Thyroid gland (tissue), 4 donors: ENCODE measurements at regions not wholly inside any gene's neighbourhood (a gene's known extent, or its start where the extent isn't known, plus 50 kb on each side); places are given as distances from the start of the nearest gene placed in this dataset.
A peak's percentile ranks its signal among the peaks of the same experiment; 100 is the strongest.

Experiments
- DNase-seq, 2 donors: peaks; one replicate each; pipeline ENCODE4 v3.0.0-alpha.2; 2019
- H3K27ac ChIP-seq, 3 donors: fragments of 200-600 bp; sonication (generic); 1 replicate in 2 of 3; 2 replicates in 1 of 3; pipeline ENCODE4 v1.5.1; 2016 to 2019; ENCODE audit warnings: mild to moderate bottlenecking in 1 of 3, moderate library complexity in 1 of 3
- H3K27me3 ChIP-seq: fragments of 200-600 bp; sonication (generic); one replicate; pipeline ENCODE4 v1.5.1; 2019
- H3K36me3 ChIP-seq, 2 donors: fragments of 200-600 bp; sonication (generic); one replicate each; pipeline ENCODE4 v1.5.1; 2016 to 2019
- H3K4me1 ChIP-seq, 2 donors: fragments of 200-600 bp; sonication (generic); one replicate each; pipeline ENCODE4 v1.5.1; 2017 to 2019
- H3K4me3 ChIP-seq, 3 donors: fragments of 200-600 bp; sonication (generic); replicated peaks in 1 of 3; 1 replicate in 2 of 3; 2 replicates in 1 of 3; pipeline ENCODE4 v1.5.1; 2016; ENCODE audit warnings: mild to moderate bottlenecking in 1 of 3
- H3K9me3 ChIP-seq: fragments of 200-600 bp; sonication (generic); one replicate; pipeline ENCODE4 v1.5.1; 2017
- POLR2A ChIP-seq, 2 donors: fragments of 450-650 bp; IDR thresholded peaks; one replicate each; pipeline ENCODE4 v1.6.1; 2017; ENCODE audit warnings: antibody characterized with exemption in 2 of 2, mild to moderate bottlenecking in 2 of 2, moderate library complexity in 1 of 2
- WGBS, 2 donors: methylation state at CpG; one replicate each; pipeline ENCODE4 v1.1.5; 2017; 5-methylcytosine and 5-hydroxymethylcytosine counted together
- intact Hi-C: fragments of 100-400 bp; cut with DNase I; formaldehyde crosslinking; loops from one replicate; pipeline ENCODE4 v1.15.1; 2023
- TF ChIP-seq, protein P1 (sequence below), 6 experiments: fragments of 200-600 bp in 3 of 6; fragments of 450-650 bp in 3 of 6; sonication (generic) in 3 of 6; IDR thresholded peaks; one replicate each; pipeline ENCODE4 v1.5.1; 2016 to 2019; ENCODE audit warnings: antibody characterized with exemption in 6 of 6, mild to moderate bottlenecking in 2 of 6, inconsistent platforms in 1 of 6, moderate library complexity in 1 of 6

DNA sequence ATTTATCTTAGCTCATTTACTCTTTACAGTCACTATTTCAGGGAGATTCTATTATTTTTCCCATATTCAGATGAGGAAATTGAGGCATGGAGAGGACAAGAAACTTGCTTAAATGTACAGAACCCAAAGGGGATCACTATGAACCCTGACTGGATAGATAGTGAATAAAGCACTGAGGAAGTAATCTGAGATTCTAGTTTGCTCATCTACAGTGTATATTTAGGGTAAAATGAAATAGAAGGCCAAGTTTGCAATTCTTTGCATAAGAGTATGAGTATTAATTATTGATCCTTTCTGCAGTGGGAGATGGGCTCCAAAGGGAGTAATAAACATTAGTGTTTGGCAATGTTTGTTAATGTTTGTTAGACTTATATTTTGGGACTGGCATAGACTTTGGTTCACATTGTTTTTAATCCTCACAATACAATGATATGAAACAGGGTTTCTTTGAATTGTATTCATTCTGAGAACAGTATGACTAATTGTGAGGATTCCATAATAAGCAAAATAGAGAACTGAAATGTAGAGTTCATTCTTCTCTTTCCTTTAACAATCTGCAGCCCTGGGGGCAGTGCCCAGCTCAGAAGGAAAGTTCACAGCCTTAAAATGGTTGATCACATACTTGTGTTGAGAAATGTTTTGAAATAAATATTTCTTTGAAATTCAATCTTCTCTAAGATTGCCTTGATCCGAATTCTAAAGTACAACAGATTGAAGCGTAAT is 131.0 kb upstream of the ZNF804B start:
- TF ChIP-seq, protein P1, sequence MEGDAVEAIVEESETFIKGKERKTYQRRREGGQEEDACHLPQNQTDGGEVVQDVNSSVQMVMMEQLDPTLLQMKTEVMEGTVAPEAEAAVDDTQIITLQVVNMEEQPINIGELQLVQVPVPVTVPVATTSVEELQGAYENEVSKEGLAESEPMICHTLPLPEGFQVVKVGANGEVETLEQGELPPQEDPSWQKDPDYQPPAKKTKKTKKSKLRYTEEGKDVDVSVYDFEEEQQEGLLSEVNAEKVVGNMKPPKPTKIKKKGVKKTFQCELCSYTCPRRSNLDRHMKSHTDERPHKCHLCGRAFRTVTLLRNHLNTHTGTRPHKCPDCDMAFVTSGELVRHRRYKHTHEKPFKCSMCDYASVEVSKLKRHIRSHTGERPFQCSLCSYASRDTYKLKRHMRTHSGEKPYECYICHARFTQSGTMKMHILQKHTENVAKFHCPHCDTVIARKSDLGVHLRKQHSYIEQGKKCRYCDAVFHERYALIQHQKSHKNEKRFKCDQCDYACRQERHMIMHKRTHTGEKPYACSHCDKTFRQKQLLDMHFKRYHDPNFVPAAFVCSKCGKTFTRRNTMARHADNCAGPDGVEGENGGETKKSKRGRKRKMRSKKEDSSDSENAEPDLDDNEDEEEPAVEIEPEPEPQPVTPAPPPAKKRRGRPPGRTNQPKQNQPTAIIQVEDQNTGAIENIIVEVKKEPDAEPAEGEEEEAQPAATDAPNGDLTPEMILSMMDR (IDR thresholded peaks at IDR 0.05) = no peak
- TF ChIP-seq POLR2A (IDR thresholded peaks at IDR 0.05) = no peak
- DNase-seq = no peak
- H3K27ac ChIP-seq = no peak overlapping the region
- no peaks in the 10 kb centered on the region for H3K36me3 ChIP-seq
- no peaks in the 10 kb centered on the region for H3K27me3 ChIP-seq
- H3K4me3 ChIP-seq = no peak overlapping the region
- intact Hi-C loops = no loop called here
- no peaks in the 10 kb centered on the region for H3K9me3 ChIP-seq
- no peaks in the 10 kb centered on the region for H3K4me1 ChIP-seq
- 92 to 93% methylated on average over 2 of the region's 2 CpGs for WGBS, 2 donors

DNA sequence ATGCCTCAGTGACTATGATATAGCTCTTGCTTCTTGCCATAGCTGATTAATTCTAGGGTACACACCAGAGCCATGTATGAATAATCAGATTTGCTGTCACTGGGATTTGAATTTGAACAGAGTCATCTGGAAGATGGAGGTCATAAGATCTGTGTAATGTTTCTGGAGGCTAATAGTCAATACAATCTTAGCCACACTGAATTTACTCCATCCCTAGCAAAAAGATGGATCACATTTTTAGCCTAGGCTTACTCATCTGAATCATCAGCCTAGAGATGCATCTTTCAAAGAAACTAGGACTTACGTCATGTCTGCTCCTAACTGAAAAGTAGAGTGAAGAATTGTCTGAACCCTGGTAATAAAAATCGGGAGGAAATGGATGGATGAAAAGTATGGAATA is 142.3 kb upstream of the ZNF804B start:
- TF ChIP-seq, protein P1 (IDR thresholded peaks at IDR 0.05) = no peak
- no peak for TF ChIP-seq POLR2A (IDR thresholded peaks at IDR 0.05)
- H3K4me1 ChIP-seq = peaks cover 0 to 4% of the 10 kb centered on the region in 2 donors
- intact Hi-C loops = no loop called here
- no peak overlapping the region for H3K27ac ChIP-seq
- H3K36me3 ChIP-seq = no peaks in the 10 kb centered on the region
- no peak overlapping the region for H3K4me3 ChIP-seq
- DNase-seq = no peak
- H3K9me3 ChIP-seq = no peaks in the 10 kb centered on the region
- no peaks in the 10 kb centered on the region for H3K27me3 ChIP-seq
- WGBS, 2 donors = 96 to 97% methylated on average over 2 of the region's 2 CpGs

DNA sequence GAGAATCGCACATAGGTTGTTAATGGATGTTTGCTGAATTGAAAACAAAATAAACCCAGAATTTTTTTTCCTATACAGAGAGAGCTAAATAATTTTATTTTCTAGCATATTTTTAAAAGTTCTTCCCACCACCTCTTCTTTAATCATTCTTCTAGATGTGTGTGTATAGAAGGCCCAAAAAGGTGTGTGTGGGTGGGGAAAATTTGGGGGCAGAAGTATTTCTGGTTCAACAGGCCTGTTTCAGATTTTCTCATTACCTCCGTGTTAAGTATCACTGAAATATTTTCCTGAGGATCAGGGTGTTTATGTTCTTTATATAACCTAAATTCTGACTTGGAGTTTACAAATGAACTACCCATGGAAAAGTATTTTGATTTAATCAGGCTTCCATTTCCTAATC is 144.2 kb upstream of the ZNF804B start:
- TF ChIP-seq, protein P1 (IDR thresholded peaks at IDR 0.05) = no peak
- no peak for TF ChIP-seq POLR2A (IDR thresholded peaks at IDR 0.05)
- no peak for DNase-seq
- H3K36me3 ChIP-seq = no peaks in the 10 kb centered on the region
- H3K27ac ChIP-seq = peak overlapping the region in 1 of 3 donors; percentile 2
- WGBS, 2 donors = 90 to 93% methylated on average over 2 of the region's 2 CpGs
- intact Hi-C loops = no loop called here
- H3K4me3 ChIP-seq = no peak overlapping the region
- no peaks in the 10 kb centered on the region for H3K27me3 ChIP-seq
- no peaks in the 10 kb centered on the region for H3K9me3 ChIP-seq
- peaks cover 0 to 4% of the 10 kb centered on the region in 2 donors for H3K4me1 ChIP-seq

DNA sequence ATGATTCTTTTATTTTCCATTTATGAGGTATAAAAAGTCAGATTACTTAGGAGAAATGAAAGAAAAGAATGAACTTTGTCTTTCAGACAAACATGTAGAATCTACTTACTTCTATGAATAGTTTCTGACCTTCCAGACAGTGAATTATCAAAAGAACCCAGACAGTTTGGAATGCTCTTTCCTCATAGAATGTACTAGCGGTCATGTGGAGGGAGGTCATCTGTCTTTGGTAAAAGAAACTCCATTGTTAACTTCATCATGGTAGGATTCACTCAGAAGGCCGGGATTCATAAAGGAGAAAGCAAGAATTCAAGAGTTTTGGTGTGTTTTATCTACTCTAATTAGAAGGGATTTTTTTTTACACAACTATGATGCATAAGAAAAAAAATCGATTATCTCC is 144.8 kb upstream of the ZNF804B start:
- intact Hi-C loops = no loop called here
- Histone ChIP-seq H3K4me1 (peaks cover 0 to 4% of the 10 kb centered on the region in 2 donors), H3K9me3 (no peaks in the 10 kb centered on the region), H3K27me3 (no peaks in the 10 kb centered on the region), H3K4me3 (no peak overlapping the region), H3K36me3 (no peaks in the 10 kb centered on the region), H3K27ac (no peak overlapping the region)
- TF ChIP-seq, protein P1 (IDR thresholded peaks at IDR 0.05) = no peak
- TF ChIP-seq POLR2A (IDR thresholded peaks at IDR 0.05) = no peak
- no peak for DNase-seq
- 89 to 92% methylated on average over 3 of the region's 3 CpGs for WGBS, 2 donors

DNA sequence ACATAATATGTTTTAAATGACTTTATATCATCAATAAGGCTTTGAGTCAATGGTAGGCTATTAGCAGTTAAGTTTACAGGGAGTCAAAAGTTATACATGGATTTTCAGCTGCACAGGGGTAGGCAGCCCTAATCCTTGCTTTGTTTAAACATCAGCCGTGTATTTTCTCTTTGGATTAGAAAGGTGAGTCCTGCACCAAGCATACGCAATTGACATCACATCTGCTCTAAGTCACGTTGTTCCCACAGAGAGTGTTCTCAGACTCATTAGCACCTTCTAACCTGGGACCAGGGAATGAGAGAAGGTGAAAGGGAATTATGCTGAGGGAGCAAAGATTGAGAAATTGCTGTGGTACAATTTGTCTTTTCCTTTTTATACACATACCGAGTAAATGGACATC is 148.6 kb upstream of the ZNF804B start:
- no peaks in the 10 kb centered on the region for H3K9me3 ChIP-seq
- intact Hi-C loops = no loop called here
- DNase-seq = no peak
- TF ChIP-seq POLR2A (IDR thresholded peaks at IDR 0.05) = no peak
- TF ChIP-seq, protein P1 (IDR thresholded peaks at IDR 0.05) = no peak
- no peak overlapping the region for H3K27ac ChIP-seq
- no peak overlapping the region for H3K4me3 ChIP-seq
- no peaks in the 10 kb centered on the region for H3K27me3 ChIP-seq
- H3K36me3 ChIP-seq = no peaks in the 10 kb centered on the region
- 77 to 79% methylated on average over 4 of the region's 4 CpGs for WGBS, 2 donors
- H3K4me1 ChIP-seq = no peaks in the 10 kb centered on the region
